Kidney (tissue), 13 donors: ENCODE measurements at regions not wholly inside any gene's neighbourhood (a gene's known extent, or its start where the extent isn't known, plus 50 kb on each side); places are given as distances from the start of the nearest gene placed in this dataset.

Experiments used
- DNase-seq, 5 donors: peaks; one replicate each; pipeline ENCODE4 v3.0.0-alpha.2; 2013 to 2020
- FAIRE-seq: peaks from 2 replicates; lab custom pipeline; 2012; peaks lifted over from hg19 to GRCh38; lab: Jason Lieb, UNC
- H3K27ac ChIP-seq, 2 donors: one replicate each; pipeline ENCODE4 v1.7.0; 2013; ENCODE audit warnings: low read depth in 2 of 2, low read length in 2 of 2, inconsistent platforms in 1 of 2
- H3K27me3 ChIP-seq: one replicate; pipeline ENCODE4 v1.7.1; 2013; ENCODE audit warnings: low read length, inconsistent platforms; ENCODE audit not compliant: control insufficient read depth, insufficient read depth
- H3K36me3 ChIP-seq, 3 donors: one replicate each; pipeline versions ENCODE4 v1.7.0 to v1.7.1; 2013; ENCODE audit warnings: low read length in 3 of 3, control low read depth in 1 of 3, inconsistent platforms in 1 of 3; ENCODE audit not compliant: insufficient read depth in 3 of 3, control insufficient read depth in 2 of 3
- H3K4me1 ChIP-seq, 3 donors: one replicate each; pipeline versions ENCODE4 v1.7.0 to v1.7.1; 2013; ENCODE audit warnings: low read length in 3 of 3, inconsistent platforms in 1 of 3, low read depth in 1 of 3; ENCODE audit not compliant: control insufficient read depth in 2 of 3, insufficient read depth in 2 of 3
- H3K4me3 ChIP-seq, 3 donors: one replicate each; pipeline versions ENCODE4 v1.7.0 to v1.8.1; 2013; ENCODE audit warnings: low read length in 3 of 3, control low read depth in 1 of 3, inconsistent platforms in 1 of 3
- H3K9ac ChIP-seq, 3 donors: one replicate each; pipeline versions ENCODE4 v1.7.0 to v1.7.1; 2013; ENCODE audit warnings: low read length in 3 of 3, control low read depth in 1 of 3, inconsistent platforms in 1 of 3
- H3K9me3 ChIP-seq, 3 donors: one replicate each; pipeline versions ENCODE4 v1.7.0 to v1.7.1; 2013; ENCODE audit warnings: low read length in 3 of 3, control low read depth in 1 of 3, inconsistent platforms in 1 of 3; ENCODE audit not compliant: control insufficient read depth in 2 of 3, insufficient read depth in 1 of 3
- intact Hi-C: fragments of 100-400 bp; cut with DNase I; formaldehyde crosslinking; loops from one replicate; pipeline ENCODE4 v1.11.1; 2022
- TF ChIP-seq, protein P1 (sequence below): IDR thresholded peaks from 3 replicates; pipeline ENCODE4 v1.5.1; 2012; ENCODE audit warnings: mild to moderate bottlenecking, moderate library complexity, borderline replicate concordance; ENCODE audit not compliant: insufficient read depth; ENCODE audit errors: extremely low read depth
- donor health status: control.
- donor health status: control.
- donor health status: control.
- donor health status: control.
- donor health status: control.
- donor health status: DM: yes; HTN: yes; CAD: no.
- donor health status: Normal renal cell carcinoma (clear cell type).

GRCh38 chr3:31050296-31050695 is 155.8 kb upstream of the GADL1 start:
- Histone ChIP-seq H3K4me3 (no peak overlapping the region), H3K27ac (no peak overlapping the region), H3K9ac (no peak overlapping the region), H3K4me1 (no peaks in the 10 kb centered on the region), H3K36me3 (no peaks in the 10 kb centered on the region), H3K9me3 (no peaks in the 10 kb centered on the region), H3K27me3 (no peaks in the 10 kb centered on the region)
- FAIRE-seq: no peak
- DNase-seq: no peak
- TF ChIP-seq, protein P1, sequence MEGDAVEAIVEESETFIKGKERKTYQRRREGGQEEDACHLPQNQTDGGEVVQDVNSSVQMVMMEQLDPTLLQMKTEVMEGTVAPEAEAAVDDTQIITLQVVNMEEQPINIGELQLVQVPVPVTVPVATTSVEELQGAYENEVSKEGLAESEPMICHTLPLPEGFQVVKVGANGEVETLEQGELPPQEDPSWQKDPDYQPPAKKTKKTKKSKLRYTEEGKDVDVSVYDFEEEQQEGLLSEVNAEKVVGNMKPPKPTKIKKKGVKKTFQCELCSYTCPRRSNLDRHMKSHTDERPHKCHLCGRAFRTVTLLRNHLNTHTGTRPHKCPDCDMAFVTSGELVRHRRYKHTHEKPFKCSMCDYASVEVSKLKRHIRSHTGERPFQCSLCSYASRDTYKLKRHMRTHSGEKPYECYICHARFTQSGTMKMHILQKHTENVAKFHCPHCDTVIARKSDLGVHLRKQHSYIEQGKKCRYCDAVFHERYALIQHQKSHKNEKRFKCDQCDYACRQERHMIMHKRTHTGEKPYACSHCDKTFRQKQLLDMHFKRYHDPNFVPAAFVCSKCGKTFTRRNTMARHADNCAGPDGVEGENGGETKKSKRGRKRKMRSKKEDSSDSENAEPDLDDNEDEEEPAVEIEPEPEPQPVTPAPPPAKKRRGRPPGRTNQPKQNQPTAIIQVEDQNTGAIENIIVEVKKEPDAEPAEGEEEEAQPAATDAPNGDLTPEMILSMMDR: no peak
- intact Hi-C loops: no loop called here

DNA sequence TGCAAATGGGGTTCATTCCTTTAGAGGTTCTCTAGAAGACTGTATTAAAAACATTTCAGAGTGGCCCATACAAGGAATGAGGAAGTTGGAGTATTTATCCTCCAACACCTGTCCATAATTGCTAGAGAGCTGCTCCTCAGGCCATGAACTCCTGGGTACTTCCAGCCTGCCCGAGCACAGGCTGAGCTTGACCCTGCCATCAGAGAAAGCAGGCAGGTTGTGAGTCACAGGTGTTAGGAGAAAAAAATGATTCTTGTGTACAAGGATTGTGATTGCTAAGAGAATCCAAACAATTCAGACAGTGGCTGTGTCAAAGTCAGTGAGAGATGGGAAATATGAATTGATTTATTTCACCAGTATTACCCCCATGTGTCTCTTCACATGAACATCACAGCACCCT is 156.8 kb upstream of the GADL1 start:
- Histone ChIP-seq H3K27ac (no peak overlapping the region), H3K9ac (no peak overlapping the region), H3K4me3 (no peak overlapping the region), H3K4me1 (no peaks in the 10 kb centered on the region), H3K36me3 (no peaks in the 10 kb centered on the region), H3K9me3 (no peaks in the 10 kb centered on the region), H3K27me3 (no peaks in the 10 kb centered on the region)
- no peak for FAIRE-seq
- intact Hi-C loops: no loop called here
- TF ChIP-seq, protein P1: no peak
- no peak for DNase-seq

GRCh38 chr3:31053299-31053698 is 158.8 kb upstream of the GADL1 start:
- H3K4me1 ChIP-seq: no peaks in the 10 kb centered on the region
- TF ChIP-seq, protein P1: no peak
- FAIRE-seq (no peak), DNase-seq (no peak)
- H3K27ac ChIP-seq: no peak overlapping the region
- no peaks in the 10 kb centered on the region for H3K36me3 ChIP-seq
- no peaks in the 10 kb centered on the region for H3K27me3 ChIP-seq
- intact Hi-C loops: no loop called here
- H3K4me3 ChIP-seq: no peak overlapping the region
- no peaks in the 10 kb centered on the region for H3K9me3 ChIP-seq
- H3K9ac ChIP-seq: no peak overlapping the region

GRCh38 chr3:31054032-31054431 is 159.6 kb upstream of the GADL1 start:
- no peak for FAIRE-seq
- no peak for DNase-seq

More at GRCh38 chr3:31054032-31054431, 159.6 kb upstream of the GADL1 start:
- Histone ChIP-seq H3K27me3 (no peaks in the 10 kb centered on the region), H3K27ac (no peak overlapping the region), H3K9ac (no peak overlapping the region), H3K4me1 (no peaks in the 10 kb centered on the region), H3K9me3 (no peaks in the 10 kb centered on the region), H3K4me3 (no peak overlapping the region), H3K36me3 (no peaks in the 10 kb centered on the region)
- intact Hi-C loops: no loop called here
- TF ChIP-seq, protein P1: no peak
